OCI-LY3 (cell line): ENCODE measurements at regions not wholly inside any gene's neighbourhood (a gene's known extent, or its start where the extent isn't known, plus 50 kb on each side); places are given as distances from the start of the nearest gene placed in this dataset.

Source experiments
- CTCF ChIP-seq: fragments of 200-600, 300-600 bp; sonication (generic); IDR thresholded peaks from 2 replicates; pipeline ENCODE4 v1.5.1; 2014; ENCODE audit warnings: antibody characterized with exemption, low read length, low read depth
- EZH2phosphoT487 ChIP-seq: fragments of 200-600 bp; shearing (Covaris generic); IDR thresholded peaks from 2 replicates; pipeline ENCODE4 v1.6.1; 2018; ENCODE audit warnings: antibody characterized with exemption, mixed run types, low read depth

- TF ChIP-seq CTCF (no peak), EZH2phosphoT487 (no peak)
Observed at GRCh38 chr3:180093535-180093934, 56.8 kb upstream of the PEX5L start.
